HAP-1 (cell line): ENCODE measurements at regions not wholly inside any gene's neighbourhood (a gene's known extent, or its start where the extent isn't known, plus 50 kb on each side); places are given as distances from the start of the nearest gene placed in this dataset.

Experiments
- DNase-seq, 2 experiments: peaks; one replicate each; pipeline ENCODE4 v3.0.0-alpha.2; 2016 to 2020; ENCODE audit warnings: low spot score in 2 of 2
- H3K27me3 ChIP-seq: fragments of 250-450 bp; sonication (Bioruptor Pico); 2 replicates; pipeline ENCODE4 v1.5.1; 2020; ENCODE audit warnings: low read depth, mild to moderate bottlenecking, moderate library complexity
- H3K36me3 ChIP-seq: fragments of 250-450 bp; sonication (Bioruptor Pico); replicated peaks from 2 replicates; pipeline ENCODE4 v1.5.1; 2020; ENCODE audit warnings: mild to moderate bottlenecking
- H3K4me1 ChIP-seq: fragments of 250-450 bp; sonication (Bioruptor Pico); 2 replicates; pipeline ENCODE4 v1.5.1; 2020; ENCODE audit warnings: mild to moderate bottlenecking
- H3K4me3 ChIP-seq: fragments of 250-450 bp; sonication (Bioruptor Pico); 2 replicates; pipeline ENCODE4 v1.5.1; 2020; ENCODE audit warnings: mild to moderate bottlenecking, moderate library complexity
- H3K9me3 ChIP-seq: fragments of 250-450 bp; sonication (Bioruptor Pico); 2 replicates; pipeline ENCODE4 v1.5.1; 2020; ENCODE audit warnings: mild to moderate bottlenecking, moderate library complexity
- in situ Hi-C: fragments of 300-500 bp; cut with MboI; formaldehyde crosslinking; loops from 3 replicates; pipeline ENCODE4 v1.14.3; 2020; ENCODE audit warnings: low sequenced_read_pairs, inconsistent platforms, mixed read lengths

GRCh38 chr5:172564883-172565282 lies 76.2 kb upstream of the NEURL1B start:
- Histone ChIP-seq H3K27me3 (no peaks in the 10 kb centered on the region; the same call in 1 of the 2 replicates), H3K4me3 (no peak overlapping the region), H3K4me1 (no peaks in the 10 kb centered on the region), H3K9me3 (no peaks in the 10 kb centered on the region), H3K36me3 (no peaks in the 10 kb centered on the region)
- DNase-seq, result no peak
- in situ Hi-C loops, result no loop called here

GRCh38 chr5:172564188-172564587 lies 76.9 kb upstream of the NEURL1B start:
- Histone ChIP-seq H3K36me3 (no peaks in the 10 kb centered on the region), H3K27me3 (no peaks in the 10 kb centered on the region; the same call in 1 of the 2 replicates), H3K4me3 (no peak overlapping the region), H3K4me1 (no peaks in the 10 kb centered on the region), H3K9me3 (no peaks in the 10 kb centered on the region)
- no peak for DNase-seq
- in situ Hi-C loops, result no loop called here

GRCh38 chr5:172562443-172562842 lies 78.6 kb upstream of the NEURL1B start:
- Histone ChIP-seq H3K4me3 (no peak overlapping the region), H3K27me3 (no peaks in the 10 kb centered on the region; the same call in 1 of the 2 replicates), H3K36me3 (no peaks in the 10 kb centered on the region), H3K4me1 (no peaks in the 10 kb centered on the region), H3K9me3 (no peaks in the 10 kb centered on the region)
- in situ Hi-C loops, result no loop called here
- DNase-seq, result no peak

- Histone ChIP-seq H3K4me3 (no peak overlapping the region), H3K27me3 (no peaks in the 10 kb centered on the region; the same call in 1 of the 2 replicates), H3K36me3 (no peaks in the 10 kb centered on the region), H3K9me3 (no peaks in the 10 kb centered on the region), H3K4me1 (no peaks in the 10 kb centered on the region)
- in situ Hi-C loops, result no loop called here
- DNase-seq, result no peak
Observed at GRCh38 chr5:172561151-172561550, 79.9 kb upstream of the NEURL1B start.

- H3K9me3 ChIP-seq, result no peaks in the 10 kb centered on the region
- no peaks in the 10 kb centered on the region for H3K36me3 ChIP-seq
- DNase-seq, result no peak
- in situ Hi-C loops, result no loop called here
- no peaks in the 10 kb centered on the region for H3K4me1 ChIP-seq
- no peaks in the 10 kb centered on the region; the same call in 1 of the 2 replicates for H3K27me3 ChIP-seq
- no peak overlapping the region for H3K4me3 ChIP-seq
Observed at GRCh38 chr5:172559004-172559932, 81.8 kb upstream of the NEURL1B start.

- Histone ChIP-seq H3K4me1 (no peaks in the 10 kb centered on the region), H3K4me3 (no peak overlapping the region)
Observed at GRCh38 chr5:172558076-172558976, 82.7 kb upstream of the NEURL1B start.

GRCh38 chr5:172556971-172557461 lies 84.0 kb upstream of the NEURL1B start:
- DNase-seq, result no peak
- in situ Hi-C loops, result no loop called here
- Histone ChIP-seq H3K4me1 (no peaks in the 10 kb centered on the region), H3K4me3 (no peak overlapping the region), H3K27me3 (no peaks in the 10 kb centered on the region; the same call in 1 of the 2 replicates), H3K9me3 (no peaks in the 10 kb centered on the region), H3K36me3 (no peaks in the 10 kb centered on the region)

More at GRCh38 chr5:172558076-172558976, 82.7 kb upstream of the NEURL1B start:
- Histone ChIP-seq H3K36me3 (no peaks in the 10 kb centered on the region), H3K27me3 (no peaks in the 10 kb centered on the region; the same call in 1 of the 2 replicates), H3K9me3 (no peaks in the 10 kb centered on the region)
- in situ Hi-C loops, result no loop called here
- DNase-seq, result no peak

GRCh38 chr5:172556262-172556661 lies 84.8 kb upstream of the NEURL1B start:
- Histone ChIP-seq H3K4me1 (no peaks in the 10 kb centered on the region), H3K9me3 (no peaks in the 10 kb centered on the region), H3K4me3 (no peak overlapping the region), H3K36me3 (no peaks in the 10 kb centered on the region), H3K27me3 (no peaks in the 10 kb centered on the region)
- in situ Hi-C loops, result no loop called here
- DNase-seq, result no peak

GRCh38 chr5:172554562-172554961 lies 86.5 kb upstream of the NEURL1B start:
- Histone ChIP-seq H3K9me3 (no peaks in the 10 kb centered on the region), H3K36me3 (no peaks in the 10 kb centered on the region), H3K4me3 (no peak overlapping the region), H3K27me3 (no peaks in the 10 kb centered on the region), H3K4me1 (no peaks in the 10 kb centered on the region)
- DNase-seq, result no peak
- in situ Hi-C loops, result no loop called here

GRCh38 chr5:172553903-172554302 lies 87.2 kb upstream of the NEURL1B start:
- H3K4me3 ChIP-seq, result no peak overlapping the region
- no peaks in the 10 kb centered on the region for H3K36me3 ChIP-seq
- in situ Hi-C loops, result no loop called here
- H3K27me3 ChIP-seq, result no peaks in the 10 kb centered on the region
- no peak for DNase-seq
- H3K9me3 ChIP-seq, result no peaks in the 10 kb centered on the region
- no peaks in the 10 kb centered on the region for H3K4me1 ChIP-seq

GRCh38 chr5:172553167-172553566 lies 87.9 kb upstream of the NEURL1B start:
- Histone ChIP-seq H3K36me3 (no peaks in the 10 kb centered on the region), H3K4me3 (no peak overlapping the region), H3K4me1 (no peaks in the 10 kb centered on the region), H3K9me3 (no peaks in the 10 kb centered on the region), H3K27me3 (no peaks in the 10 kb centered on the region)
- in situ Hi-C loops, result no loop called here
- no peak for DNase-seq

- Histone ChIP-seq H3K36me3 (no peaks in the 10 kb centered on the region), H3K27me3 (0 out of 2 replicates have a peak, but pooled peaks cover 2% of the 10 kb centered on the region), H3K4me3 (no peak overlapping the region), H3K9me3 (no peaks in the 10 kb centered on the region), H3K4me1 (no peaks in the 10 kb centered on the region)
- no peak for DNase-seq
- in situ Hi-C loops, result no loop called here
Observed at GRCh38 chr5:172550996-172551395, 90.1 kb upstream of the NEURL1B start.

- Histone ChIP-seq H3K36me3 (no peaks in the 10 kb centered on the region), H3K4me3 (no peak overlapping the region), H3K9me3 (no peaks in the 10 kb centered on the region), H3K4me1 (no peaks in the 10 kb centered on the region), H3K27me3 (0 out of 2 replicates have a peak, but pooled peaks cover 2% of the 10 kb centered on the region)
- in situ Hi-C loops, result no loop called here
- DNase-seq, result no peak
Observed at GRCh38 chr5:172550096-172550765, 90.8 kb upstream of the NEURL1B start.
